ENCODE measurements at regions not wholly inside any gene's neighbourhood (a gene's known extent, or its start where the extent isn't known, plus 50 kb on each side); places are given as distances from the start of the nearest gene placed in this dataset.

DNA sequence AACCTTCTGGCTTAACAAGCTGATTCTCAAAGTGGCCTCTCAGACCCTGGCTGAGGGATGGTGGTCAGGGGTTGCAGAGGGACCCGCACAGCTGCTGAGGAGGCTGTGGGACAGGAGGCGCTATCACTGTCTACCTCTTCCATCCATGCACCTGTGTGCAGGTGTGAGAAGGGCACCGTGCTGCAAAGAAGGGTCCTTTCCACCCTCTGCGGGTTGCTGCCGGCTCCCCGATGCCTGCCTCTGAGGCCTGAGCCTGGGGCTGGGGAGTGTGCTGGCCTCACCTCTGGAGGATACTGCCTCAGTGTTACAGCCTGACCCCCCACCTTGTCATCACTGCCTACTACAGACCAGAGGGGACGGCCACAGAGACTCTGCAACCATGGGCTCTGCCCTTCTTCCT is 66.1 kb upstream of the B3GAT1 start:
- no peak for DNase-seq (ENCODE audit: low read depth, low spot score)
- CTCF ChIA-PET: no interaction called here
- H3K36me3 ChIP-seq (ENCODE audit: control insufficient read depth in 1 of 2, insufficient read depth in 2 of 2, low read length in 2 of 2): no peaks in the 10 kb centered on the region

More for the DNA sequence above, 66.1 kb upstream of the B3GAT1 start:
- no peaks in the 10 kb centered on the region for H3K79me2 ChIP-seq (ENCODE audit: insufficient read depth, low read length)
- BruUV-seq (replicated peaks): no TSS peak
- POLR2A ChIA-PET: no interaction called here
- H2AFZ ChIP-seq (ENCODE audit: low read depth, low read length, poor library complexity, severe bottlenecking): no peak overlapping the region
- no peaks in the 10 kb centered on the region for H3K4me1 ChIP-seq (ENCODE audit: control insufficient read depth in 1 of 2, insufficient read depth in 2 of 2, low read length in 2 of 2)
- H3K4me3 ChIP-seq (replicated peaks in 1 of 2; ENCODE audit: low read depth in 1 of 2, low read length in 2 of 2): no peak overlapping the region
- no peak for ATAC-seq
- H3K9me2 ChIP-seq (ENCODE audit: insufficient read depth): no peaks in the 10 kb centered on the region
- no peak overlapping the region for H3K27ac ChIP-seq (ENCODE audit: low read depth, low read length)
- no peaks in the 10 kb centered on the region for H3K9me3 ChIP-seq (ENCODE audit: control insufficient read depth in 1 of 2, insufficient read depth in 1 of 2, low read depth in 1 of 2, low read length in 2 of 2)
- peaks cover 70% of the 10 kb centered on the region for H3K27me3 ChIP-seq (ENCODE audit: insufficient read depth, low read length)
- H3K4me2 ChIP-seq (ENCODE audit: low read length): no peak overlapping the region
- intact Hi-C loops (cut with micrococcal nuclease): no loop called here
- RAD21 ChIA-PET (ENCODE audit: low non-redundant PET in 1 of 2, low total read pairs in 2 of 2, uncharacterized antibody in 2 of 2, unreplicated experiment in 2 of 2): no interaction called here
- no peak overlapping the region for H3K9ac ChIP-seq (ENCODE audit: low read length)
- no peak for TF ChIP-seq TCF7L2 (IDR thresholded peaks at IDR 0.05; ENCODE audit: borderline replicate concordance, extremely low read depth, insufficient read depth, insufficient read length)
- TF ChIP-seq, protein P1, sequence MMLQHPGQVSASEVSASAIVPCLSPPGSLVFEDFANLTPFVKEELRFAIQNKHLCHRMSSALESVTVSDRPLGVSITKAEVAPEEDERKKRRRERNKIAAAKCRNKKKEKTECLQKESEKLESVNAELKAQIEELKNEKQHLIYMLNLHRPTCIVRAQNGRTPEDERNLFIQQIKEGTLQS (IDR thresholded peaks at IDR 0.05): no peak
- TF ChIP-seq JUND (IDR thresholded peaks at IDR 0.05): no peak
- TF ChIP-seq, protein P2, sequence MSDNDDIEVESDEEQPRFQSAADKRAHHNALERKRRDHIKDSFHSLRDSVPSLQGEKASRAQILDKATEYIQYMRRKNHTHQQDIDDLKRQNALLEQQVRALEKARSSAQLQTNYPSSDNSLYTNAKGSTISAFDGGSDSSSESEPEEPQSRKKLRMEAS (IDR thresholded peaks at IDR 0.05): no peak
- TF ChIP-seq, protein P3, sequence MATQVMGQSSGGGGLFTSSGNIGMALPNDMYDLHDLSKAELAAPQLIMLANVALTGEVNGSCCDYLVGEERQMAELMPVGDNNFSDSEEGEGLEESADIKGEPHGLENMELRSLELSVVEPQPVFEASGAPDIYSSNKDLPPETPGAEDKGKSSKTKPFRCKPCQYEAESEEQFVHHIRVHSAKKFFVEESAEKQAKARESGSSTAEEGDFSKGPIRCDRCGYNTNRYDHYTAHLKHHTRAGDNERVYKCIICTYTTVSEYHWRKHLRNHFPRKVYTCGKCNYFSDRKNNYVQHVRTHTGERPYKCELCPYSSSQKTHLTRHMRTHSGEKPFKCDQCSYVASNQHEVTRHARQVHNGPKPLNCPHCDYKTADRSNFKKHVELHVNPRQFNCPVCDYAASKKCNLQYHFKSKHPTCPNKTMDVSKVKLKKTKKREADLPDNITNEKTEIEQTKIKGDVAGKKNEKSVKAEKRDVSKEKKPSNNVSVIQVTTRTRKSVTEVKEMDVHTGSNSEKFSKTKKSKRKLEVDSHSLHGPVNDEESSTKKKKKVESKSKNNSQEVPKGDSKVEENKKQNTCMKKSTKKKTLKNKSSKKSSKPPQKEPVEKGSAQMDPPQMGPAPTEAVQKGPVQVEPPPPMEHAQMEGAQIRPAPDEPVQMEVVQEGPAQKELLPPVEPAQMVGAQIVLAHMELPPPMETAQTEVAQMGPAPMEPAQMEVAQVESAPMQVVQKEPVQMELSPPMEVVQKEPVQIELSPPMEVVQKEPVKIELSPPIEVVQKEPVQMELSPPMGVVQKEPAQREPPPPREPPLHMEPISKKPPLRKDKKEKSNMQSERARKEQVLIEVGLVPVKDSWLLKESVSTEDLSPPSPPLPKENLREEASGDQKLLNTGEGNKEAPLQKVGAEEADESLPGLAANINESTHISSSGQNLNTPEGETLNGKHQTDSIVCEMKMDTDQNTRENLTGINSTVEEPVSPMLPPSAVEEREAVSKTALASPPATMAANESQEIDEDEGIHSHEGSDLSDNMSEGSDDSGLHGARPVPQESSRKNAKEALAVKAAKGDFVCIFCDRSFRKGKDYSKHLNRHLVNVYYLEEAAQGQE (IDR thresholded peaks at IDR 0.05; ENCODE audit: low read depth): no peak
- TF ChIP-seq SP1 (IDR thresholded peaks at IDR 0.05; ENCODE audit: low read depth): no peak
- no peak for TF ChIP-seq SRF (IDR thresholded peaks at IDR 0.05; ENCODE audit: low read depth)
- TF ChIP-seq EZH2phosphoT487 (IDR thresholded peaks at IDR 0.05; ENCODE audit: borderline replicate concordance): no peak
- no peak for TF ChIP-seq FOSL1 (IDR thresholded peaks at IDR 0.05; ENCODE audit: low read depth)
- TF ChIP-seq RAD21 (IDR thresholded peaks at IDR 0.05; ENCODE audit: low read depth): no peak
- TF ChIP-seq, protein P4, sequence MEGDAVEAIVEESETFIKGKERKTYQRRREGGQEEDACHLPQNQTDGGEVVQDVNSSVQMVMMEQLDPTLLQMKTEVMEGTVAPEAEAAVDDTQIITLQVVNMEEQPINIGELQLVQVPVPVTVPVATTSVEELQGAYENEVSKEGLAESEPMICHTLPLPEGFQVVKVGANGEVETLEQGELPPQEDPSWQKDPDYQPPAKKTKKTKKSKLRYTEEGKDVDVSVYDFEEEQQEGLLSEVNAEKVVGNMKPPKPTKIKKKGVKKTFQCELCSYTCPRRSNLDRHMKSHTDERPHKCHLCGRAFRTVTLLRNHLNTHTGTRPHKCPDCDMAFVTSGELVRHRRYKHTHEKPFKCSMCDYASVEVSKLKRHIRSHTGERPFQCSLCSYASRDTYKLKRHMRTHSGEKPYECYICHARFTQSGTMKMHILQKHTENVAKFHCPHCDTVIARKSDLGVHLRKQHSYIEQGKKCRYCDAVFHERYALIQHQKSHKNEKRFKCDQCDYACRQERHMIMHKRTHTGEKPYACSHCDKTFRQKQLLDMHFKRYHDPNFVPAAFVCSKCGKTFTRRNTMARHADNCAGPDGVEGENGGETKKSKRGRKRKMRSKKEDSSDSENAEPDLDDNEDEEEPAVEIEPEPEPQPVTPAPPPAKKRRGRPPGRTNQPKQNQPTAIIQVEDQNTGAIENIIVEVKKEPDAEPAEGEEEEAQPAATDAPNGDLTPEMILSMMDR (IDR thresholded peaks at IDR 0.05 in 2 of 3, conservative IDR thresholded peaks at IDR 0.05 in 1 of 3; ENCODE audit: borderline replicate concordance in 1 of 3, insufficient read depth in 1 of 3, low read depth in 2 of 3, low read length in 2 of 3): no peak
- no peak for TF ChIP-seq ZNF274 (IDR thresholded peaks at IDR 0.05; ENCODE audit: low read depth, low read length)
- TF ChIP-seq, protein P5, sequence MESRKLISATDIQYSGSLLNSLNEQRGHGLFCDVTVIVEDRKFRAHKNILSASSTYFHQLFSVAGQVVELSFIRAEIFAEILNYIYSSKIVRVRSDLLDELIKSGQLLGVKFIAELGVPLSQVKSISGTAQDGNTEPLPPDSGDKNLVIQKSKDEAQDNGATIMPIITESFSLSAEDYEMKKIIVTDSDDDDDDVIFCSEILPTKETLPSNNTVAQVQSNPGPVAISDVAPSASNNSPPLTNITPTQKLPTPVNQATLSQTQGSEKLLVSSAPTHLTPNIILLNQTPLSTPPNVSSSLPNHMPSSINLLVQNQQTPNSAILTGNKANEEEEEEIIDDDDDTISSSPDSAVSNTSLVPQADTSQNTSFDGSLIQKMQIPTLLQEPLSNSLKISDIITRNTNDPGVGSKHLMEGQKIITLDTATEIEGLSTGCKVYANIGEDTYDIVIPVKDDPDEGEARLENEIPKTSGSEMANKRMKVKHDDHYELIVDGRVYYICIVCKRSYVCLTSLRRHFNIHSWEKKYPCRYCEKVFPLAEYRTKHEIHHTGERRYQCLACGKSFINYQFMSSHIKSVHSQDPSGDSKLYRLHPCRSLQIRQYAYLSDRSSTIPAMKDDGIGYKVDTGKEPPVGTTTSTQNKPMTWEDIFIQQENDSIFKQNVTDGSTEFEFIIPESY (IDR thresholded peaks at IDR 0.05; ENCODE audit: extremely low read depth, insufficient replicate concordance, low read length): no peak
- TF ChIP-seq ELF1 (IDR thresholded peaks at IDR 0.05; ENCODE audit: borderline replicate concordance, low read depth): no peak
- no peak for TF ChIP-seq YY1 (IDR thresholded peaks at IDR 0.05; ENCODE audit: extremely low read depth, insufficient replicate concordance, low read depth, low read length)
- TF ChIP-seq POLR2A (IDR thresholded peaks at IDR 0.05; ENCODE audit: borderline replicate concordance, extremely low read depth, insufficient read depth, insufficient read length): no peak
- TF ChIP-seq POLR2AphosphoS5 (IDR thresholded peaks at IDR 0.05; ENCODE audit: low read depth, low read length): no peak
- H4K20me1 ChIP-seq (ENCODE audit: insufficient read depth): no peaks in the 10 kb centered on the region

All from HCT116 (cell line).